Esophagus squamous epithelium (tissue), 4 donors: ENCODE measurements at regions not wholly inside any gene's neighbourhood (a gene's known extent, or its start where the extent isn't known, plus 50 kb on each side); places are given as distances from the start of the nearest gene placed in this dataset.

Experiments used
- POLR2A ChIP-seq, 4 donors: fragments of 450-650 bp; IDR thresholded peaks; one replicate each; pipeline ENCODE4 v1.6.1; 2017; ENCODE audit warnings: antibody characterized with exemption in 4 of 4, mild to moderate bottlenecking in 4 of 4, moderate library complexity in 3 of 4
- TF ChIP-seq, protein P1 (sequence below), 6 experiments: fragments of 450-650 bp in 4 of 6; fragments of 200-600 bp in 2 of 6; sonication (generic) in 2 of 6; IDR thresholded peaks; one replicate each; pipeline ENCODE4 v1.5.1; 2016 to 2019; ENCODE audit warnings: antibody characterized with exemption in 6 of 6, mild to moderate bottlenecking in 4 of 6, moderate library complexity in 4 of 6

DNA sequence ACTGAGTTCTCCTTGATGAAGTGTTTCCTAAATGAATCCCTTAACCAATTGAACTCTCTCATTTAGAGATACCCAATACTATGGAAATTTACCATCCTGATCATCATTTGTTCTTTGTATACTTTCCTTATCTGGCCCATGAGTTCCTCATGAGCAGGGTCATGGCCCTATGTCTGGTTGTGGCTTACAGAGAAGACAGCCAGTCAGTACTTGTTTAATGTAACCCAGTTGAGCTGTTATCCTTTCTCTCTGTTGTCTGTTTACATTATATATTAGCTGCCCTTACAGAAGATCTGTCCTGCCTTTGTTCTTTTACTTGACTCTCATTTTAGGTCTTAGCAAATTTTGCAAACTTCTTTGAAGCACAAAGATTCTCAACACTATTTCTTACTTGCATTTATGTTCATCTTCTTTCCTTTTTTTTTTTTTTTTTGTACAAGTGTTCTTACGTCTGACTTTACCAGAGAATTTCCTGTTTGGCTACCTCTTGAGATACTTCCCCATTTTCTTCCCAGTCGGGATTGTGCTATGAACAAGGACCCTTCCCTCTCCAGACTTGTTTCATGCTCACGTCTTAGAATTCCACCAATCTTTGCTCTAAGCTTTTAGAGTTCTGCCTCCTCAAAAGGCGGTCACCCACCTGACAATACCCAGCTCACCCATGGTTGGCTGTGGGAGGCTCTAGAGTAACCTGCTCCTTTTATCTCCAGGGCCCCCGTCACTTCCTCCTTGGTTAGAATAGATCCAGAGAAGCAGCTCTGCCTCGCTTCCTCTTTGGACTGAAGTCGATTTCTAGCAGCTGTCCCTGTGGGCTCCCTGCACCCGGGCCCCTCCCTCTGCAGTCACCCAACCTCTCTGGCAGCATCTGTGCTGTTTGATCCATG is 53.6 kb upstream of the RUNX1 start:
- TF ChIP-seq, protein P1, sequence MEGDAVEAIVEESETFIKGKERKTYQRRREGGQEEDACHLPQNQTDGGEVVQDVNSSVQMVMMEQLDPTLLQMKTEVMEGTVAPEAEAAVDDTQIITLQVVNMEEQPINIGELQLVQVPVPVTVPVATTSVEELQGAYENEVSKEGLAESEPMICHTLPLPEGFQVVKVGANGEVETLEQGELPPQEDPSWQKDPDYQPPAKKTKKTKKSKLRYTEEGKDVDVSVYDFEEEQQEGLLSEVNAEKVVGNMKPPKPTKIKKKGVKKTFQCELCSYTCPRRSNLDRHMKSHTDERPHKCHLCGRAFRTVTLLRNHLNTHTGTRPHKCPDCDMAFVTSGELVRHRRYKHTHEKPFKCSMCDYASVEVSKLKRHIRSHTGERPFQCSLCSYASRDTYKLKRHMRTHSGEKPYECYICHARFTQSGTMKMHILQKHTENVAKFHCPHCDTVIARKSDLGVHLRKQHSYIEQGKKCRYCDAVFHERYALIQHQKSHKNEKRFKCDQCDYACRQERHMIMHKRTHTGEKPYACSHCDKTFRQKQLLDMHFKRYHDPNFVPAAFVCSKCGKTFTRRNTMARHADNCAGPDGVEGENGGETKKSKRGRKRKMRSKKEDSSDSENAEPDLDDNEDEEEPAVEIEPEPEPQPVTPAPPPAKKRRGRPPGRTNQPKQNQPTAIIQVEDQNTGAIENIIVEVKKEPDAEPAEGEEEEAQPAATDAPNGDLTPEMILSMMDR (IDR thresholded peaks at IDR 0.05): no peak
- no peak for TF ChIP-seq POLR2A (IDR thresholded peaks at IDR 0.05)
